HepG2 (cell line): ENCODE measurements at regions not wholly inside any gene's neighbourhood (a gene's known extent, or its start where the extent isn't known, plus 50 kb on each side); places are given as distances from the start of the nearest gene placed in this dataset.

ENCODE experiments used
- CTCF ChIP-seq: sonication (generic); formaldehyde crosslinking; IDR thresholded peaks from 2 replicates; pipeline ENCODE4 v1.5.0; 2020; ENCODE audit warnings: mild to moderate bottlenecking, missing genetic modification reagents, moderate library complexity
- ESRRA ChIP-seq: sonication (generic); formaldehyde crosslinking; IDR thresholded peaks from 2 replicates; pipeline ENCODE4 v1.5.1; 2020; ENCODE audit warnings: mild to moderate bottlenecking, low read depth, missing genetic modification reagents
- FOXO1 ChIP-seq: sonication (generic); formaldehyde crosslinking; IDR thresholded peaks from 2 replicates; pipeline ENCODE4 v1.4.0; 2020; ENCODE audit warnings: missing genetic modification reagents
- JUN ChIP-seq: sonication (generic); formaldehyde crosslinking; IDR thresholded peaks from 2 replicates; pipeline ENCODE4 v1.4.0; 2020; ENCODE audit warnings: mild to moderate bottlenecking, missing genetic modification reagents
- KDM6A ChIP-seq: IDR thresholded peaks from 2 replicates; pipeline ENCODE4 v1.6.1; 2016; ENCODE audit warnings: low read depth
- SIN3B ChIP-seq: fragments of 150-350 bp; IDR thresholded peaks from 2 replicates; pipeline ENCODE4 v1.6.1; 2014; ENCODE audit warnings: low read length
- SP1 ChIP-seq, 2 experiments: fragments of 450-650 bp in 1 of 2; sonication (generic) in 1 of 2; formaldehyde crosslinking in 1 of 2; IDR thresholded peaks; 2 replicates each; pipeline versions ENCODE4 v1.4.0 to v1.6.1; 2016 to 2020; ENCODE audit warnings: missing genetic modification reagents in 1 of 2
- TAF1 ChIP-seq: sonication (generic); formaldehyde crosslinking; IDR thresholded peaks from 2 replicates; pipeline ENCODE4 v1.4.0; 2020; ENCODE audit warnings: missing genetic modification reagents
- ZBTB8A ChIP-seq: sonication (generic); formaldehyde crosslinking; IDR thresholded peaks from 2 replicates; pipeline ENCODE4 v1.4.0; 2020; ENCODE audit warnings: mild to moderate bottlenecking, low read depth, missing genetic modification reagents, borderline replicate concordance

- no peak for TF ChIP-seq ESRRA (CRISPR knock-in tag)
- no peak for TF ChIP-seq FOXO1 (CRISPR knock-in tag)
- no peak for TF ChIP-seq JUN (CRISPR knock-in tag)
- no peak for TF ChIP-seq CTCF (CRISPR knock-in tag)
- no peak for TF ChIP-seq SP1 (IDR thresholded peaks at IDR 0.05)
- no peak for TF ChIP-seq SP1 (CRISPR knock-in tag; IDR thresholded peaks at IDR 0.05)
- no peak for TF ChIP-seq SIN3B
- TF ChIP-seq KDM6A (CRISPR knock-in tag), result no peak
- no peak for TF ChIP-seq ZBTB8A (CRISPR knock-in tag)
- TF ChIP-seq TAF1 (CRISPR knock-in tag), result no peak
Measured at GRCh38 chr3:59213860-59214259, 164.0 kb upstream of the CFAP20DC start.
